ENCODE measurements at regions not wholly inside any gene's neighbourhood (a gene's known extent, or its start where the extent isn't known, plus 50 kb on each side); places are given as distances from the start of the nearest gene placed in this dataset.

GRCh38 chr18:56036741-56037140 lies 448.7 kb upstream of the TCF4 start:
- H3K4me1 ChIP-seq, result no peaks in the 10 kb centered on the region
- ATAC-seq, result no peak
- no peak for TF ChIP-seq CTCF (IDR thresholded peaks at IDR 0.05 in 4 of 5, conservative IDR thresholded peaks at IDR 0.05 in 1 of 5)
- no peak for TF ChIP-seq POLR2A (IDR thresholded peaks at IDR 0.05)
- no peak overlapping the region for H3K4me3 ChIP-seq
- intact Hi-C loops (cut with DNase I; ENCODE audit: low total_unique reads), result no loop called here
- in situ Hi-C loops (cut with MboI; ENCODE audit: low sequenced_read_pairs in 4 of 4), result no loop called here
- no peaks in the 10 kb centered on the region for H3K9me3 ChIP-seq
- no peaks in the 10 kb centered on the region for H3K36me3 ChIP-seq
- no peak for DNase-seq
- H3K27ac ChIP-seq, result no peak overlapping the region
- no peaks in the 10 kb centered on the region for H3K27me3 ChIP-seq

DNA sequence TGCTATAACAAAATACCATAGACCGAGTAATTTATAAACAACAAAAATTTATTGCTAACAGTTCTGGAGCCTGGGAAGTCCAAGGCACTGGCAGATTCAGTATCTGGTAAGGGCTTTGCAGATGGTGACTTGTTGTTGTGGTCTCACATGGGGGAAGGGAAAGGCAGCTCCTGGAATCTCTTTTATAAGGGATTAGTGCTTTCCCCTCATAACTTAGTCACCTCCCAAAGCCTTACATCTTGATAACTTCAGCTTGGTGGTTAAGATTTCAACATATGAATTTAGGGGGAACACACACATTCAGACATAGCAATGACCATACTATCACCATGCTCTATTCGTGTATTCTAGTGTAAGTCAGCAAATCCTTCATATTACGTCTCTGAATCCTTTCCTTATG lies 447.6 kb upstream of the TCF4 start:
- Histone ChIP-seq H3K27me3 (no peaks in the 10 kb centered on the region), H3K4me1 (no peaks in the 10 kb centered on the region), H3K36me3 (no peaks in the 10 kb centered on the region), H3K4me3 (no peak overlapping the region), H3K27ac (no peak overlapping the region), H3K9me3 (no peaks in the 10 kb centered on the region)
- DNase-seq (no peak), ATAC-seq (no peak)
- TF ChIP-seq CTCF (IDR thresholded peaks at IDR 0.05 in 4 of 5, conservative IDR thresholded peaks at IDR 0.05 in 1 of 5) (no peak), POLR2A (IDR thresholded peaks at IDR 0.05) (no peak)
- in situ Hi-C loops (cut with MboI; ENCODE audit: low sequenced_read_pairs in 4 of 4) (no loop called here), intact Hi-C loops (cut with DNase I; ENCODE audit: low total_unique reads) (no loop called here)

DNA sequence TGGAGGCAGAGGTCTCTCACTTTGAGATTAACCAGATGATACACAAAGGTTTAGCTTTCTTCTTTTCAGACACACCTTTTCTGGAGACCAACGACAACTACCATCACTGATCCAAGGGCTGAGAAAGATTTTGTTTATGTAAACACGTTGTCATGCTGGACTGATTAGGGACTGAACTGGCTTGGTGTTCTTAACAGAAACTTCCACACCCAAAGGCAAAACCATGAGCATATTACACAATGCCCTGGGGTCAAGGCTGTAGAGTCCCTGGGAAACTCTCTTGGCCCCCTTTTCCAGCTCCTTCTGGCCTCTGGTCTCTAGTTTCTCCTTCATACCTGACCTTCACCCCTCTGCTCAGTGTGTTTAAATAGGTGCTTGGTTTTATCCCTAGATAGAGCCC lies 447.0 kb upstream of the TCF4 start:
- in situ Hi-C loops (cut with MboI; ENCODE audit: low sequenced_read_pairs in 4 of 4) (no loop called here), intact Hi-C loops (cut with DNase I; ENCODE audit: low total_unique reads) (no loop called here)
- no peaks in the 10 kb centered on the region for H3K36me3 ChIP-seq
- H3K27me3 ChIP-seq, result no peaks in the 10 kb centered on the region
- no peak for ATAC-seq
- H3K4me3 ChIP-seq, result no peak overlapping the region
- H3K9me3 ChIP-seq, result no peaks in the 10 kb centered on the region
- no peak overlapping the region for H3K27ac ChIP-seq
- no peak for DNase-seq
- no peaks in the 10 kb centered on the region for H3K4me1 ChIP-seq
- no peak for TF ChIP-seq CTCF (IDR thresholded peaks at IDR 0.05 in 4 of 5, conservative IDR thresholded peaks at IDR 0.05 in 1 of 5)
- no peak for TF ChIP-seq POLR2A (IDR thresholded peaks at IDR 0.05)

GRCh38 chr18:56030060-56030459 lies 442.1 kb upstream of the TCF4 start:
- in situ Hi-C loops (cut with MboI; ENCODE audit: low sequenced_read_pairs in 4 of 4) (no loop called here), intact Hi-C loops (cut with DNase I; ENCODE audit: low total_unique reads) (no loop called here)
- Histone ChIP-seq H3K36me3 (no peaks in the 10 kb centered on the region), H3K4me1 (no peaks in the 10 kb centered on the region), H3K9me3 (no peaks in the 10 kb centered on the region), H3K27ac (no peak overlapping the region), H3K27me3 (no peaks in the 10 kb centered on the region), H3K4me3 (no peak overlapping the region)
- no peak for ATAC-seq
- no peak for DNase-seq
- TF ChIP-seq POLR2A (IDR thresholded peaks at IDR 0.05) (no peak), CTCF (IDR thresholded peaks at IDR 0.05 in 4 of 5, conservative IDR thresholded peaks at IDR 0.05 in 1 of 5) (no peak)

DNA sequence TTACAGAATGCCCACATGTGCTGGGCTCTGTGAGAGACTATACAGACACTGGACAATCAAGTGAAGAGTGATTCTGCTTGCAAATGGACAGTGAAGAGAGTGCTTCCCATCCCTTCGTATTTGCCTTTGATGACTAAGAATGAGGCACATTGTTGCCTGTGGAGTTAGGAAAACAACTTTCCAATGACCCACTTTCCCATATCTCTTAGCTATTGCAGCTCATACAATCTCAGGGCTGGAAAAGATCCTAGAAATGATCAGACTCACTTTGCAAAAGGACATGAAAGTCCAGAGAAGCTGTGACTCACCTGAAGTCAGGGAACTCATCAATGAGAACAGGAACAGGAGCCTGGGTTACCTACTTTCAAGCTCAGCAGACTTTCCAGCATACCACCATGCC lies 440.5 kb upstream of the TCF4 start:
- in situ Hi-C loops (cut with MboI; ENCODE audit: low sequenced_read_pairs in 4 of 4) (no loop called here), intact Hi-C loops (cut with DNase I; ENCODE audit: low total_unique reads) (no loop called here)
- DNase-seq (no peak), ATAC-seq (no peak)
- Histone ChIP-seq H3K27me3 (no peaks in the 10 kb centered on the region), H3K4me1 (no peaks in the 10 kb centered on the region), H3K9me3 (no peaks in the 10 kb centered on the region), H3K36me3 (no peaks in the 10 kb centered on the region), H3K4me3 (no peak overlapping the region), H3K27ac (no peak overlapping the region)
- TF ChIP-seq POLR2A (IDR thresholded peaks at IDR 0.05) (no peak), CTCF (IDR thresholded peaks at IDR 0.05 in 4 of 5, conservative IDR thresholded peaks at IDR 0.05 in 1 of 5) (no peak)

Measured in gastrocnemius medialis (tissue), 4 donors.